HG02973 (cell line): ENCODE measurements at regions not wholly inside any gene's neighbourhood (a gene's known extent, or its start where the extent isn't known, plus 50 kb on each side); places are given as distances from the start of the nearest gene placed in this dataset.
"Not testable (repeated sequence)": the region's sequence is repeated elsewhere in the genome, so short reads cannot be mapped to it uniquely, and the experiment has no call there.

Experiments
- ATAC-seq: cut with Tn5 transposase; IDR thresholded peaks from one replicate; pipeline ENCODE4 v1.9.1; 2021; ENCODE audit warnings: moderate library complexity; ENCODE audit not compliant: unreplicated experiment

DNA sequence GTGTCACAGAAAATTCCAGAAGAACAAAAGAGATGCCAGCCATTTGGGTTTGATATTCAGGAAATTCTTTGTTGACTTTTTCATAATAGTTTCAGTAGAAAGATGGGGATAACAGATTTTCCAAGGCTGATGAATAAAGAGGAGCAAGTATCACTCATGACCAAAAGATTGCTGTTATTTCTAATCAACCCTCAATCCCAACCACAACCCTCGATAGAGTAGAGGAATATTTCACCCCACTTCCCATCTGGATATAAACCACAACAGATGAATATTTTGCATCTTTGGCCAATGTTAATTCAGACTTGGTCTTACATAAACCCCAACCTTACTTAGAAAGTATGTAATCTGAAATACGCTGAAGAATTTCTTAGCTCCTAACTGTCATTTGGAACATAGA lies 232.4 kb downstream of the SEC16B start:
- ATAC-seq: no peak

DNA sequence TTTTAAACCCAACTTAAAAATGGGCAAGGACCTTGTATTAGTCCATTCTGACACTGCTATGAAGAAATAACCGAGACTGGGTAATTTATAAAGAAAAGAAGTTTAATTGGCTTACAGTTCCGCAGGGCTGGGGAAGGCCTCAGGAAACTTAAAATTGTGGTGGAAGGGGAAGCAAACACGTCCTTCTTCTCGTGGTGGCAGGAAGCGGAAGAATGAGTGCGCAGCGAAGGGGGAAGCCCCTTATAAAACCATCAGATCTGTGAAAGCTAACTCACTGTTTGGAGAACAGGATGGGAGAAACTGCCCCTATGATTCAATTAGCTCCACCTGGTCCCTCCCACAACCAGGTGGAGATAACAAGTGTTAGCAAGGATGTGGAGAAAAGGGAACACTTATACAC lies 237.7 kb downstream of the SEC16B start:
- no peak for ATAC-seq

GRCh38 chr1:177729646-177730045 lies 240.2 kb downstream of the SEC16B start:
- no peak for ATAC-seq

DNA sequence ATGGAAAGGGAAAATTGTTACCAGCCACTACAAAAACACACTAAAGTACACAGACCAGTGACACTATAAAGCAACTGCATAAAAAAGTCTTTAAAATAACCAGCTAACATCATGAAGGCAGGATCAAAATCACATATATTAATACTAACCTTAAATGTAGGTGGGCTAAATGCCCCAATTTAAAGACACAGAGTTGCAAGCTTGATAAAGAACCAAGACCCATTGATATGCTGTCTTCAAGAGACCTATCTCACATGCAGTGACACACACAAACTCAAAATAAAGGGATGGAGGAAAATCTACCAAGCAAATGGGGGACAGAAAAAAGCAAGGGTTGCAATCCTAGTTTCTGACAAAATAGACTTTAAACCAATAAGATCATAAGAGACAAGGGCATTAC lies 246.3 kb downstream of the SEC16B start:
- ATAC-seq: no peak

DNA sequence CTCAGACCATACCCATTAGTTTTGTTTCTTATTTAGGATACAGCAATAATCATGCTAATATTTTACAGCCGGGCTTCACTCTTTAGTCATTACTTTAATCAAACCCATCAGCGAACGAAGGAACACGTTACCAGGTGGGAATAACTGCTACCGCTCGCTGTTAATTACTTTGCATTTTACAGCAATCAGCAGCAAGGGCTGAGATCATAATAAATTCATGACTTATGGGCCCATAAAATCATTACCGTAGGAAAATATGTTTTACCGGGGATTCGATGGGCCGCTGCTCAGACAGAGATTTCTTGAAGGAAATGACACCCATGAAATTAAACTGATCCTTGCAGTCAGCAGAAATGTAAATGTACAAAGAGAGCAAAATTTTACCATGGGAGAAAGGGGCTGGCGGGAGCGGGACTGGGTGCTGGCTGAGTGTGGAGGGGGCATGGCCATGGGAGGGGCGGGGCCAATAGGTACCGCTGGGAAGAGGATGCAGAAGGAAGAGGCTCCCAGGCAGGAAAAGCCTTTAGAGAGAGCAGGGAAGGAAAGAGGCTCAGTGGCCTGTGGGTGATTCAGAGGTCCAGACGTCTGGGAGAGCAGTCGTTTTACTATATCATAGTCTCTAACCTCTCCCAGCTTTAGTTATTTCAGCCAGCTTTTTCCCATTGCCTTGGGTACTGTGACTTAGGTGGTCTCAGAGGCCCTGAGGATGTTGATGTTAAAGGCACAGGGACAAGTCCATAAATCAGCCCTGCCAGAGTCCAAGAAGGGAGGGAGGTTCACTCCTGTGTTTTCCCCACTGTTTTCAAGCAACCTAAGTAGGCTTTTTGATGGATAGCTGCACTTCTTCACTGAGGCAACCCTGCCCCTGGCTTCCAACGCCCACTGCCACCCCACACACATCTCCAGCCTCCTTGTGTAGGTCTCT lies 258.9 kb downstream of the SEC16B start:
- ATAC-seq: no peak

DNA sequence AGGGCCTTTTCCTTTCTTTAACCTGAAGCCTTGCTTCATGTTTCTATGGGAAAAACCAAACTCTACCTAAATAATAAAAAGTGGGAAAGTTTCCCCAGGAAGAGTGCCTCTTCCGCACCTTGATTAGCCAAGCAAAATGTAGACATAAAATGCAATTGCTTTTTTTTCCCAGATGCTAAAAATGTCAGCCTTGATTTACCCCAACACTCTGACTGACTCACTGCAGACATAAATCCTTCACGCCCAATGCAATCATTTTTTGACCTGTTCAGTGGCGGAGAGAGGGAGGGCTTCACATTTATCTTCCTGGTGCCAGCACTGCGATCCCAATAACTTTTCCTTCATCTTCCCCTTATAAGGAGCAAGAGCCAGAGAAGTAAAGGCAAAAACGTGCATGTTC lies 261.5 kb downstream of the SEC16B start:
- no peak for ATAC-seq

- no peak for ATAC-seq
Observed at GRCh38 chr1:177706977-177707376, 262.9 kb downstream of the SEC16B start.

DNA sequence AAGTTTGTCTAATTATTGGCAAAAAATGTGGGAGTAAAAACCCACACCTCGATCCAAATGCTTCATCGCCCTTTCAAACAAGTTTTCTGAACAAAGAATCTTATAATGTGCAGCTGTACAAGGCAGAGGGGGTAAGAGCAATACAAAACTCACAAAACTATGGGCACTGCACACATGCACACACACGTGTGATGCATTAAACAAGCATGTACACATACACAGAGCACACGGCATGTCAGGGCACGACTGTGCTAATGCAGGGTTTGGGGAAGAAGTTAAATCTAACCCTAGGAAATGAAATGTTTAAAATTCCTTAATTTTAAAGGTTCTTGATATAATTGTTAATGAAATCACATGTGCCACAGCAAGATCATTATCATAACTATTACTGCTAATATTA lies 264.0 kb downstream of the SEC16B start:
- ATAC-seq: no peak

- no peak for ATAC-seq
Observed at GRCh38 chr1:177703888-177704446, 265.9 kb downstream of the SEC16B start.

GRCh38 chr1:177701654-177702353 lies 268.1 kb downstream of the SEC16B start:
- ATAC-seq: no peak

- no peak for ATAC-seq
Observed at GRCh38 chr1:177700856-177701255, 269.0 kb downstream of the SEC16B start.

GRCh38 chr1:177690996-177691395 lies 278.9 kb downstream of the SEC16B start:
- no peak for ATAC-seq

- ATAC-seq: no peak
Observed at GRCh38 chr1:177687544-177687943, 282.3 kb downstream of the SEC16B start.

GRCh38 chr1:177686933-177687332 lies 282.9 kb downstream of the SEC16B start:
- no peak for ATAC-seq

DNA sequence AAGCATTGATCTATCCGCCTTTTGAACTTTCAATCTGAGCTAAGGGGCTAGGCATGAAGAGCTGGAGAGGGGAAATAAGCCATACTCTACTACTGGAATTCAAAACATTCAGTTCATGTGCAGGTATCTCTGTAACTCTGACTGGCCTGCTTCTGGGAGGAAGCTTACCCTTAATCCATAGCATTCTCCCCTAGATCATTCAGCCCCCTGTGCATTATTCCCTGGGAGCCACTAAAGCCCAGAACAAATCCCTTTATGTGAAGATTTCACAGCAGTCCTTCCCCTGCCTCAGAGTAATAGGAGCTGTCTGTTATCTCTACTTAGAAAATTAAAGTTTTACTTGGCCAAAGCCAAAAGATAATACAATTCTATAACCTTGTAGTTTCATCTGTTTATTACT lies 300.7 kb downstream of the SEC16B start:
- ATAC-seq: no peak

DNA sequence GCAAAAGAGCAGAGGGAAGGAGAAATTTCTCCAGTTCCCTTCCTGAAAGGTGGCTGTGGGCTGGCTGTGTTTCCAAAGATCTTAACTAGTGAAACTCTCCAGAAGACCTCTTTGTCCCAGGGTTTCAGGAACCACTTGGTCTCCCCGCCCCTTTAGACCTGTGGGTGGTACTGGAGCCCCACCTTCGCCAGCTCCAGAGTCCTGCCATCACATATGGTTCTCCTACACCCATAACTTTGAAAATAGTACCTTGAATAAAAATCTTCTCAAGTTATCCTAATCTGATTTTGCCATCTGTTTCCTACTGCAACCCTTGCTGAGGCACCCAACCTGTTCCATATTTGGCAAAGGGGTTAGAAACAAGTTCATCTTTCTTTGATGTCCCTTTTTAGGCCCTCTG lies 303.9 kb downstream of the SEC16B start:
- no peak for ATAC-seq

DNA sequence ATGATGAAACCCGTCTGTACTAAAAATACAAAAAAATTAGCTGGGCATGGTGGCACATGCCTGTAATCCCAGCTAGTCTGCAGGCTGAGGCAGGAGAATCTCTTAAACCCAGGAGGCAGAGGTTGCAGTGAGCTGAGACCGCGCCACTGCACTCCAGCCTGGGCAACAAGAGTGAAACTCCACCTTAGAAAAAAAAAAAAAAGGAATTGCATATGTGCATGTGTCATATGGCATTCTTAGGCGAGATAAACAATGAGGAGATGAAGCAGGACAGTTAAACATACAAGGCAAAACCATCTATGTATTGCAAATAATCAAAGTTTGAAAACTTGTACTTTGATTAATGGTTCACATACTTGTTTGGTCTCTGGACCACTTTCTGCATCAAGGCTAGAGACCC lies 305.1 kb downstream of the SEC16B start:
- not testable (repeated sequence) for ATAC-seq

- ATAC-seq: no peak
Observed at GRCh38 chr1:177660188-177660587, 309.7 kb downstream of the SEC16B start.

DNA sequence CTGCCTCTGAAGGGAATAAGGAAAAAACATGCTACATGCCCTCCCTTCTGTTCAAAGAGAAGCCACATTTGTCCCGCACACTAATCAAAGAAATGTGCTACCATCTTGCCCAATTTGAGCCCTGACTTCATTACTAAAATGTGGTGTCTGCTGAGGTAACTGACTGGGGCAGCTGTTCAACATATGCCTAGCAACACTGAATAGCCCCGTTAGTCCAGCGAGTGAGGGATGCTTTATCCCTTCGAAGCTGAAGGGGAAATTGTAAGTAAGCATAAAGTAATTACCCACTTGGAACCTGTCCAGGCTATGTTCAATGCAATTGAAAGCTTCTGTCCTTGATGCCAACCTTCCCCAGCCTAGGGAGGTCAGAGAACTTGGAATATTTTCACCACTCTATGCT lies 310.6 kb downstream of the SEC16B start:
- ATAC-seq: no peak

DNA sequence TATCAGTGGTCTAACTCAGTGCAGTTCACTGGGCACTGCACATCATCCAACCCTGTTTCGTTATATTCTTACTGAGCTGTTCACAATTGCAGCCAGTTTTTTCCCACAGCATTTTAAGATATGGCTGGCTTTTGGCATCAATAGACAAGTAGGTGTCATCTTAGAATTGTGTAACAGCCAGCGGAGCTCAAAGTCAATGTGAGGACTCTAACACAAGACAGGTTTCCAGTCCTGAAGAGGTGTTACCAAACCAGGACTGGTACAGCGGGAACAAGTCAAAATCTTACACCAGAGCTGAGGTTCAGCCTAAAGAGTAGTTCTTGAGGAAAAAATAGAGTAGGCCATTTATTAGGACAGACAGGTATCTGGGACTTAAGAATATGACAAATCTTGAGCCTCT lies 313.3 kb downstream of the SEC16B start:
- no peak for ATAC-seq

DNA sequence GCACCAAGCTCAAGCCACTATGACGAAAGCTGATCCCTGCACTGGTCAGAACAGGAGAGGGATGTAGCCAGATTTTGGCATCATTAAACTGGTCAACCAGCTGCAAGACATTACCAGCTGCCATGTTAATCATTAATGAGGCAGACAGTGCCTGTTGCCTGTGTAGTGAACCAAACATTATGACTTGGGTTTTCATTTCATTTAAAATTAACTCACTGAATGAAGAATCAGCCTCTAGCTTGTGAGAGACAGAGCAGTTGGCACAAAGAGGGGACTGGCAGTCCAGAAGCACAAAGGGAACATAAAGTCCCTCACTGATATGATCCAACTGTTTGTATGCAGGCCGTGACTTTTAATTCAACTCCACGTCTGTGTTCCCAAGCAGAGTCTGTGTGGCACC lies 318.9 kb downstream of the SEC16B start:
- ATAC-seq: no peak

DNA sequence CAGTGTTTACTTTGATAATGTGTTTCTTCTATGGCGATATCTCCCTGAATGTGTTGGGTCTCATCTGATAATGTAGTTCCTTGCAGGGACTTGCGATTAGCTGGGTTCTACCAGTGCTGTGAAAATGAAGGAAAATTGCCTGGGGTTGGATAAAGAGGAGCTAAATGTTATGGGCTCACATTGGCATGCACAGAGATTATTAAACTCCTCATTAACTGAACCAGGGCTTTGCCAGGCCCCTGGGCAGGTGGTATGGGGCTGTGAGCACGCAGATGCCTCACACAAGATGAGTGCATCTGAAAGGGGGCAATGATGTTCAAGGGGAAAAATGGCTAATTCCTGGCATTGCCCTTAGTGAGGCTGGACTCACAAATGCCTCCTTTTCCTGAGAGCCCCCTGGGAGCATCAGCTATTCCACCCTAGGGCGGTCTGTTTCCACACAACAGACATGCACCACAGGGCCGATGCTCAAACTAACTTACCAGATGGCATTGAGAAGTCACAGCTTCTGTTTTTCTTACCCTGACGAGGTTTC lies 321.1 kb downstream of the SEC16B start:
- no peak for ATAC-seq
